ENCODE measurements at regions not wholly inside any gene's neighbourhood (a gene's known extent, or its start where the extent isn't known, plus 50 kb on each side); places are given as distances from the start of the nearest gene placed in this dataset.
A peak's percentile ranks its signal among the peaks of the same experiment; 100 is the strongest.

DNA sequence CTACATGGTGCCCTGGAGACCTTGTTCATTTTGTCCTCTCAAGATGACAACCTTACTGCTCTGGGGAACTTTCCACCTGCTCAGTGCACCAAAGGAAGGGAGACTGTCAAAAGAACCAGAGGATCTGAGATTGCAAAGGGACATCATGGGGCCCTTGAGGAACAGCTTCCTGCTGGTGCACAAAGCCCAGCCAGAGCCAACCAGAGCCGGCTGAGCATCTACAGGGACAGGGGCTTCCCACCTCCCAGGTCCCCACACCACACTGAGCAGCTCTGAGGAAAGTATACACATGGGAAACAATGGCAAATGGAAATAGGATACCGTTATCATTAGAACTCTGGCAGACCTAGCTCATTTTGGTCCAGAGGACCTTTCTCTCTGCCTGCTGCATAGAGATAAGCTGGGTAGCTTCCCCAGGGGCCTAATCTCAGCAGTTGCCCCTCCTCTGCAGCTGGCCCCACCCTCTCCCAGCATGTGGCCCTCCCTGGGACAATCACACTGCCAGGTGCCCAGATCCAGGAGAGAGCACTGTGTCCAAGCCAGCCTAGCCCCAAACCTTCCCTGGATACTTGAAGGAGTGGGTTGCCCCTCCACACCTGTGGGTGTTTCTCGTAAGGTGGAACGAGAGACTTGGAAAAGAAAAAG lies 123.4 kb upstream of the PRR20G start:
- no peak overlapping the region for H2BK20ac ChIP-seq (ENCODE audit: low read depth, low read length, poor library complexity, severe bottlenecking)
- peak overlapping the region; percentile 32 to 87 (median 34); a peak in 2 of 7 replicates for H3K27ac Mint-ChIP-seq
- no peak overlapping the region for H2BK15ac ChIP-seq (ENCODE audit: low read depth, low read length)
- no peak overlapping the region for H3K56ac ChIP-seq (ENCODE audit: insufficient read length, low read depth, low read length)
- H2BK120ac ChIP-seq (ENCODE audit: low read depth, low read length, poor library complexity, severe bottlenecking), result no peak overlapping the region
- H3K14ac ChIP-seq (ENCODE audit: insufficient read depth, low read length), result no peak overlapping the region
- no peaks in the 10 kb centered on the region for H3K23me2 ChIP-seq (ENCODE audit: insufficient read length, low read depth, low read length, poor library complexity, severe bottlenecking)
- peaks cover 55% of the 10 kb centered on the region in 2 experiments for H3K4me1 Mint-ChIP-seq
- H2BK12ac ChIP-seq (ENCODE audit: insufficient read length, low read depth, low read length), result no peak overlapping the region
- no peaks in the 10 kb centered on the region for H3K79me2 ChIP-seq (ENCODE audit: insufficient read depth, low read length)
- peaks cover 30% of the 10 kb centered on the region for H3K27me3 Mint-ChIP-seq (ENCODE audit: low read depth)
- H3K4ac ChIP-seq (ENCODE audit: low read depth, low read length), result no peak overlapping the region
- H3K9me3 ChIP-seq (ENCODE audit: control insufficient read depth, low read depth, low read length), result no peaks in the 10 kb centered on the region
- no peak overlapping the region for H3K4me2 ChIP-seq (ENCODE audit: insufficient read depth, insufficient read length, low read length)
- no peak overlapping the region for H3K4me3 Mint-ChIP-seq
- H3K79me1 ChIP-seq (ENCODE audit: insufficient read depth, low read depth, low read length, poor library complexity, severe bottlenecking), result no peaks in the 10 kb centered on the region
- no peaks in the 10 kb centered on the region for H3K4me1 ChIP-seq (ENCODE audit: insufficient read depth, low read length)
- H4K91ac ChIP-seq (ENCODE audit: insufficient read length, low read depth, low read length), result no peak overlapping the region
- no peaks in the 10 kb centered on the region; a peak in 1 of 5 replicates for H3K9me3 Mint-ChIP-seq
- no peaks in the 10 kb centered on the region for H3K27me3 ChIP-seq (ENCODE audit: insufficient read depth, low read length)
- H3K9ac ChIP-seq (ENCODE audit: extremely low read depth, insufficient read length, low read length), result no peak overlapping the region
- H3T11ph ChIP-seq (ENCODE audit: low read length), result no peak overlapping the region
- H2AFZ ChIP-seq (ENCODE audit: low read length), result no peak overlapping the region
- no peaks in the 10 kb centered on the region for H3K36me3 Mint-ChIP-seq (ENCODE audit: insufficient read depth in 1 of 3, low read depth in 3 of 3)
- no peak overlapping the region for H2AK5ac ChIP-seq (ENCODE audit: insufficient read length, low read length)
- H3K27ac ChIP-seq (ENCODE audit: insufficient read length, low read depth, low read length), result no peak overlapping the region
- TF ChIP-seq, protein P1, sequence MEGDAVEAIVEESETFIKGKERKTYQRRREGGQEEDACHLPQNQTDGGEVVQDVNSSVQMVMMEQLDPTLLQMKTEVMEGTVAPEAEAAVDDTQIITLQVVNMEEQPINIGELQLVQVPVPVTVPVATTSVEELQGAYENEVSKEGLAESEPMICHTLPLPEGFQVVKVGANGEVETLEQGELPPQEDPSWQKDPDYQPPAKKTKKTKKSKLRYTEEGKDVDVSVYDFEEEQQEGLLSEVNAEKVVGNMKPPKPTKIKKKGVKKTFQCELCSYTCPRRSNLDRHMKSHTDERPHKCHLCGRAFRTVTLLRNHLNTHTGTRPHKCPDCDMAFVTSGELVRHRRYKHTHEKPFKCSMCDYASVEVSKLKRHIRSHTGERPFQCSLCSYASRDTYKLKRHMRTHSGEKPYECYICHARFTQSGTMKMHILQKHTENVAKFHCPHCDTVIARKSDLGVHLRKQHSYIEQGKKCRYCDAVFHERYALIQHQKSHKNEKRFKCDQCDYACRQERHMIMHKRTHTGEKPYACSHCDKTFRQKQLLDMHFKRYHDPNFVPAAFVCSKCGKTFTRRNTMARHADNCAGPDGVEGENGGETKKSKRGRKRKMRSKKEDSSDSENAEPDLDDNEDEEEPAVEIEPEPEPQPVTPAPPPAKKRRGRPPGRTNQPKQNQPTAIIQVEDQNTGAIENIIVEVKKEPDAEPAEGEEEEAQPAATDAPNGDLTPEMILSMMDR (conservative IDR thresholded peaks at IDR 0.05), result no peak
- H3K18ac ChIP-seq (ENCODE audit: insufficient read length, low read depth, low read length), result no peak overlapping the region
- H2BK5ac ChIP-seq (ENCODE audit: insufficient read length, low read length), result no peak overlapping the region
- no peak overlapping the region for H3K23ac ChIP-seq (ENCODE audit: insufficient read length, low read depth, low read length)
- no peaks in the 10 kb centered on the region for H4K20me1 ChIP-seq (ENCODE audit: control insufficient read depth, insufficient read depth, insufficient read length)
- H4K5ac ChIP-seq (ENCODE audit: insufficient read length, low read depth, low read length), result no peak overlapping the region
- DNase-seq, result peak; percentile 44
- H4K8ac ChIP-seq (replicated peaks; ENCODE audit: insufficient read length, low read depth, low read length), result no peak overlapping the region
- WGBS (ENCODE audit: extremely low coverage, insufficient read length, low lambda C conversion rate), result no CpG with 5 or more reads among the region's 4 CpGs
